Upper lobe of left lung (tissue), 6 donors: ENCODE measurements at regions not wholly inside any gene's neighbourhood (a gene's known extent, or its start where the extent isn't known, plus 50 kb on each side); places are given as distances from the start of the nearest gene placed in this dataset.

Experiments
- ATAC-seq, 2 donors: fragments of 200-7000 bp; cut with Tn5 transposase; one replicate each; pipeline ENCODE4 v1.9.1; 2022; ENCODE audit warnings: mild to moderate bottlenecking in 2 of 2, moderate library complexity in 2 of 2; ENCODE audit not compliant: low FRiP score in 2 of 2
- DNase-seq, 2 donors: peaks; one replicate each; pipeline ENCODE4 v3.0.0-alpha.2; 2019 to 2020
- H3K27ac ChIP-seq, 4 donors: fragments of 200-600 bp; sonication (generic); one replicate each; pipeline ENCODE4 v1.5.1; 2016 to 2019
- H3K27me3 ChIP-seq, 4 donors: fragments of 200-600 bp; sonication (generic); one replicate each; pipeline ENCODE4 v1.5.1; 2017 to 2019
- H3K36me3 ChIP-seq, 4 donors: fragments of 200-600 bp; sonication (generic); one replicate each; pipeline ENCODE4 v1.5.1; 2016 to 2019
- H3K4me1 ChIP-seq, 4 donors: fragments of 200-600 bp; sonication (generic); one replicate each; pipeline ENCODE4 v1.5.1; 2018 to 2019
- H3K4me3 ChIP-seq, 4 donors: fragments of 200-600 bp; sonication (generic); one replicate each; pipeline ENCODE4 v1.5.1; 2017 to 2019; ENCODE audit warnings: mild to moderate bottlenecking in 2 of 4, moderate library complexity in 1 of 4
- H3K9me3 ChIP-seq, 4 donors: fragments of 200-600 bp; sonication (generic); one replicate each; pipeline ENCODE4 v1.5.1; 2018 to 2019
- CTCF ChIP-seq, 6 experiments: fragments of 450-650 bp in 4 of 6; fragments of 200-600 bp in 2 of 6; sonication (generic) in 2 of 6; IDR thresholded peaks; one replicate each; pipeline ENCODE4 v1.5.1; 2016 to 2019; ENCODE audit warnings: antibody characterized with exemption in 6 of 6
- EP300 ChIP-seq, 4 donors: sonication (generic); formaldehyde crosslinking; IDR thresholded peaks; one replicate each; pipeline ENCODE4 v1.5.1; 2017; ENCODE audit warnings: antibody characterized with exemption in 4 of 4, control low read depth in 2 of 4
- POLR2A ChIP-seq, 4 donors: fragments of 450-650 bp; IDR thresholded peaks; one replicate each; pipeline ENCODE4 v1.5.1; 2016 to 2017; ENCODE audit warnings: antibody characterized with exemption in 4 of 4, mild to moderate bottlenecking in 2 of 4
- POLR2AphosphoS5 ChIP-seq, 2 donors: sonication (generic); formaldehyde crosslinking; IDR thresholded peaks; one replicate each; pipeline ENCODE4 v1.5.1; 2017; ENCODE audit warnings: antibody characterized with exemption in 2 of 2
- WGBS, 2 donors: methylation state at CpG; one replicate each; pipeline ENCODE4 v1.1.5; 2017 to 2018; 5-methylcytosine and 5-hydroxymethylcytosine counted together
- donor health status: DM: no; HTN: no; CAD: no; lungs with moderate emphysema.
- donor health status: DM: no; HTN: yes; CAD: no; lungs with severe emphysema.

- TF ChIP-seq POLR2A (IDR thresholded peaks at IDR 0.05), result no peak
- no peak for TF ChIP-seq EP300 (IDR thresholded peaks at IDR 0.05)
- TF ChIP-seq CTCF (IDR thresholded peaks at IDR 0.05), result no peak
- no peak for TF ChIP-seq POLR2AphosphoS5 (IDR thresholded peaks at IDR 0.05)
- Histone ChIP-seq H3K4me1 (peaks cover 0 to 8% (median 2%) of the 10 kb centered on the region in 4 donors), H3K9me3 (no peaks in the 10 kb centered on the region), H3K4me3 (no peak overlapping the region), H3K27me3 (peaks cover 0 to 2% (median 0%) of the 10 kb centered on the region in 4 donors), H3K27ac (no peak overlapping the region), H3K36me3 (no peaks in the 10 kb centered on the region)
- 41 to 43% methylated on average over 5 to 16 of the region's 20 CpGs for WGBS, 2 donors
- DNase-seq, result no peak
- ATAC-seq, result no peak
Observed at GRCh38 chr20:62587757-62588402, 54.4 kb upstream of the SLCO4A1 start.

GRCh38 chr20:62588458-62589149 is 53.7 kb upstream of the SLCO4A1 start:
- peaks cover 0 to 2% (median 0%) of the 10 kb centered on the region in 4 donors for H3K27me3 ChIP-seq
- ATAC-seq (no peak), DNase-seq (no peak)
- H3K4me1 ChIP-seq, result peaks cover 0 to 8% (median 2%) of the 10 kb centered on the region in 4 donors
- H3K4me3 ChIP-seq, result no peak overlapping the region
- TF ChIP-seq POLR2A (IDR thresholded peaks at IDR 0.05) (no peak), CTCF (IDR thresholded peaks at IDR 0.05) (no peak), EP300 (IDR thresholded peaks at IDR 0.05) (no peak), POLR2AphosphoS5 (IDR thresholded peaks at IDR 0.05) (no peak)
- H3K36me3 ChIP-seq, result no peaks in the 10 kb centered on the region
- no peak overlapping the region for H3K27ac ChIP-seq
- WGBS, 2 donors, result 73 to 90% methylated on average over 8 to 13 of the region's 13 CpGs
- H3K9me3 ChIP-seq, result no peaks in the 10 kb centered on the region

- no peak overlapping the region for H3K27ac ChIP-seq
- H3K4me1 ChIP-seq, result peaks cover 0 to 8% (median 2%) of the 10 kb centered on the region in 4 donors
- no peak overlapping the region for H3K4me3 ChIP-seq
- DNase-seq (peak in 1 of 2 donors; percentile 40), ATAC-seq (no peak)
- 50 to 70% methylated on average over 1 to 9 of the region's 9 CpGs for WGBS, 2 donors
- no peaks in the 10 kb centered on the region for H3K36me3 ChIP-seq
- H3K9me3 ChIP-seq, result no peaks in the 10 kb centered on the region
- H3K27me3 ChIP-seq, result peaks cover 0 to 2% (median 0%) of the 10 kb centered on the region in 4 donors
- TF ChIP-seq EP300 (IDR thresholded peaks at IDR 0.05) (no peak), POLR2AphosphoS5 (IDR thresholded peaks at IDR 0.05) (no peak), CTCF (IDR thresholded peaks at IDR 0.05) (no peak), POLR2A (IDR thresholded peaks at IDR 0.05) (no peak)
Observed at GRCh38 chr20:62589150-62589498, 53.2 kb upstream of the SLCO4A1 start.

GRCh38 chr20:62589720-62590119 is 52.6 kb upstream of the SLCO4A1 start:
- Histone ChIP-seq H3K36me3 (no peaks in the 10 kb centered on the region), H3K9me3 (no peaks in the 10 kb centered on the region), H3K27ac (no peak overlapping the region), H3K4me3 (no peak overlapping the region), H3K27me3 (no peaks in the 10 kb centered on the region), H3K4me1 (peaks cover 0 to 8% (median 2%) of the 10 kb centered on the region in 4 donors)
- WGBS, 2 donors, result 77 to 82% methylated on average over 12 to 14 of the region's 14 CpGs
- no peak for ATAC-seq
- no peak for TF ChIP-seq EP300 (IDR thresholded peaks at IDR 0.05)
- no peak for TF ChIP-seq POLR2A (IDR thresholded peaks at IDR 0.05)
- no peak for TF ChIP-seq CTCF (IDR thresholded peaks at IDR 0.05)
- no peak for TF ChIP-seq POLR2AphosphoS5 (IDR thresholded peaks at IDR 0.05)
- DNase-seq, result no peak
